ENCODE measurements at regions not wholly inside any gene's neighbourhood (a gene's known extent, or its start where the extent isn't known, plus 50 kb on each side); places are given as distances from the start of the nearest gene placed in this dataset.

GRCh38 chr17:31691251-31691905 lies 167.7 kb downstream of the COPRS start:
- no peaks in the 10 kb centered on the region for H3K9me3 Mint-ChIP-seq
- Histone ChIP-seq H3F3A (ENCODE audit: low read depth) (peaks cover 12% of the 10 kb centered on the region), H3K27ac (no peak overlapping the region), H3K4me2 (no peak overlapping the region), H2AFZ (replicated peaks) (no peak overlapping the region), H3K9me3 (ENCODE audit: low read depth) (no peaks in the 10 kb centered on the region), H3K9ac (no peak overlapping the region), H3K4me3 (no peak overlapping the region), H3K4me1 (peaks cover under 1% of the 10 kb centered on the region), H3K36me3 (no peaks in the 10 kb centered on the region), H4K20me1 (ENCODE audit: low read depth) (peaks cover 6% of the 10 kb centered on the region), H3K27me3 (no peaks in the 10 kb centered on the region), H3K79me2 (ENCODE audit: low read depth) (no peaks in the 10 kb centered on the region)
- no peaks in the 10 kb centered on the region for H3K36me3 Mint-ChIP-seq
- no peak overlapping the region for H3K4me3 Mint-ChIP-seq
- DNase-seq (ENCODE audit: low spot score), result no peak
- H3K27ac Mint-ChIP-seq, result no peak overlapping the region
- peaks cover 4% of the 10 kb centered on the region for H3K27me3 Mint-ChIP-seq (ENCODE audit: insufficient read depth, low read depth)
- TF ChIP-seq EZH2 (IDR thresholded peaks at IDR 0.05), result no peak
- TF ChIP-seq EZH2phosphoT487 (IDR thresholded peaks at IDR 0.05), result no peak
- no peak for TF ChIP-seq CTCF (IDR thresholded peaks at IDR 0.05)
- H3K4me1 Mint-ChIP-seq, result peaks cover 19% of the 10 kb centered on the region

GRCh38 chr17:31690151-31690551 lies 168.9 kb downstream of the COPRS start:
- no peaks in the 10 kb centered on the region for H3K9me3 Mint-ChIP-seq
- H3K9me3 ChIP-seq (ENCODE audit: low read depth), result no peaks in the 10 kb centered on the region
- H3K9ac ChIP-seq, result no peak overlapping the region
- H3F3A ChIP-seq (ENCODE audit: low read depth), result peaks cover under 1% of the 10 kb centered on the region
- H3K4me1 ChIP-seq, result no peaks in the 10 kb centered on the region
- no peak overlapping the region for H3K4me3 ChIP-seq
- TF ChIP-seq EZH2phosphoT487 (IDR thresholded peaks at IDR 0.05) (no peak), CTCF (IDR thresholded peaks at IDR 0.05) (no peak), EZH2 (IDR thresholded peaks at IDR 0.05) (no peak)
- H3K36me3 ChIP-seq, result no peaks in the 10 kb centered on the region
- no peaks in the 10 kb centered on the region for H3K36me3 Mint-ChIP-seq
- H3K27ac Mint-ChIP-seq, result no peak overlapping the region
- H3K4me2 ChIP-seq, result no peak overlapping the region
- no peak overlapping the region for H3K27ac ChIP-seq
- H3K4me1 Mint-ChIP-seq, result peaks cover 8% of the 10 kb centered on the region
- no peak overlapping the region for H3K4me3 Mint-ChIP-seq
- DNase-seq (ENCODE audit: low spot score), result no peak
- H4K20me1 ChIP-seq (ENCODE audit: low read depth), result no peaks in the 10 kb centered on the region
- H2AFZ ChIP-seq (replicated peaks), result no peak overlapping the region
- no peaks in the 10 kb centered on the region for H3K27me3 ChIP-seq
- no peaks in the 10 kb centered on the region for H3K27me3 Mint-ChIP-seq (ENCODE audit: insufficient read depth, low read depth)
- H3K79me2 ChIP-seq (ENCODE audit: low read depth), result no peaks in the 10 kb centered on the region

GRCh38 chr17:31688701-31689100 lies 170.3 kb downstream of the COPRS start:
- Mint-ChIP-seq H3K27ac (no peak overlapping the region), H3K36me3 (no peaks in the 10 kb centered on the region), H3K9me3 (no peaks in the 10 kb centered on the region), H3K4me1 (peaks cover 5% of the 10 kb centered on the region), H3K27me3 (ENCODE audit: insufficient read depth, low read depth) (no peaks in the 10 kb centered on the region), H3K4me3 (no peak overlapping the region)
- Histone ChIP-seq H3K4me2 (no peak overlapping the region), H3K36me3 (no peaks in the 10 kb centered on the region), H3K9me3 (ENCODE audit: low read depth) (no peaks in the 10 kb centered on the region), H3K27me3 (no peaks in the 10 kb centered on the region), H3K79me2 (ENCODE audit: low read depth) (no peaks in the 10 kb centered on the region), H3K27ac (no peak overlapping the region), H3K4me1 (no peaks in the 10 kb centered on the region), H2AFZ (replicated peaks) (no peak overlapping the region), H3K4me3 (no peak overlapping the region), H4K20me1 (ENCODE audit: low read depth) (no peaks in the 10 kb centered on the region), H3F3A (ENCODE audit: low read depth) (no peaks in the 10 kb centered on the region), H3K9ac (no peak overlapping the region)
- TF ChIP-seq CTCF (IDR thresholded peaks at IDR 0.05) (no peak), EZH2 (IDR thresholded peaks at IDR 0.05) (no peak), EZH2phosphoT487 (IDR thresholded peaks at IDR 0.05) (no peak)
- no peak for DNase-seq (ENCODE audit: low spot score)
